Stimulated activated CD4-positive, alpha-beta T cell treated with anti-CD3 and anti-CD28 coated beads, Interleukin-12 subunit alpha, Interleukin-12 subunit beta, amount 100 ng/mL, for 24 hours (primary cell): ENCODE measurements at regions not wholly inside any gene's neighbourhood (a gene's known extent, or its start where the extent isn't known, plus 50 kb on each side); places are given as distances from the start of the nearest gene placed in this dataset.
"Not testable (repeated sequence)": the region's sequence is repeated elsewhere in the genome, so short reads cannot be mapped to it uniquely, and the experiment has no call there.

Source experiments
- DNase-seq, 2 experiments: peaks; one replicate each; pipeline ENCODE4 v3.0.0-alpha.2; 2020; ENCODE audit warnings: low read depth in 2 of 2

DNA sequence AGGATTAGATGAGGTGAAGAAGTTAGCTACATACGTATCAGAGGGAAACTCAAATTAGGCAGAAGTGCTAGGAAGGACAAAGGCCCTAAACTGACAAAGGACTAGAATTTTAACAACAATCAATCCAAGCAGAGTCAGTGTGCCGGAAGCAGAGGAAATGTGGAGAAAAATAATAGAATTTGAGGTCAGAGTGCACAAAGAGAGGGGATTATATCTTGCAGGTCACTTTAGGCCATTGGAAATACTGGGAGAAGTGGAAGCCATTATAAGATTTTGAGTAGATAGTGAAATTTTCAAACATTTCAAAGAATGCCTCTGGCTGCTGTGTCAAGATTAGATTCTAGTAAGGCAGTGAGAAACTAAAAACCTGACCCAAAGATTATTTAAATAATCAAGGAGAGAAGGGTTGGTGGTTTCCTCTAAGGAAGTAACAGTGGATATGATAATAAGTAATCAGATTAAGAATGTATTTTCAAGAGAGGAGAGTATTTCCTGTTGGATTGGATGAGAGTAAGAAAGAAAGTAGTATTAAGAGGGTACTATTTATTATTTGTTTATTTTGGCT lies 889.2 kb upstream of the NCAM2 start:
- DNase-seq: no peak

DNA sequence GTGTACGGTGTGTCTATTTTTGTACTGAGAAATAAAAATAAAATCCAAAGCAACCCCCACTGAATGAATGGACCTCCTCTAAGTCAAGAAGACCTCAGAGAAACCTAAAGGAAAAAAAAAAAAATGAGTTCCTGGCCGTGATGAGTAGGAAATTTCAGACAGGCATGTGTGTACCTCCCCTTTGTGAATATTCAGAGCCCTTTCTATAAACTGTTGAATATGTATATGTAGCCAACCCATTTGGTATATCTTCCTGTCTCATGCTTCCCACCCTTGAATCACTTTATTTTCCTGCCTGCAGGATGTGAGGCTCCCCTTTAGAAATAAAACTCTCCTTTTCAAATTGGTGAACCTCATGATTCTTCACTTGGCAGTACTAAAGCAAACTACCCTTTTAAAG lies 887.8 kb upstream of the NCAM2 start:
- DNase-seq: no peak

DNA sequence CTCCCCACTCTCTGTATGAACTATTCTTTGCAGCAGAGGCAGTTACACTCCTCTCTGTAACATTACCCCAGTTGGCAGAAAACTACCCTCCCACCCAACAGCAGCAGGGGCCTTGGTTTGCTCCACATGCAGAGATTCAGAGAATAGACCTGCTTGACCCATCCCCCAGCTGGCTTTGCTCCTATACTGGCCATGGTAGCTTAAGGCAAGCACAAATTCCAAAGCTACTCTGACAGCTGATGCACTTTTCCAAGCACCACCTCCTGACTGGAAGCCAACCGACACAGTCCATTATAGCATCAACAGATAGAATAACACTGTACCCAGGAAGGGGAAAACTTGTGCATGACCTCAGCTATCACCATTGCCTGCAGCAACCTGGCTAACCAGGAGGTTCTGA lies 846.5 kb upstream of the NCAM2 start:
- no peak for DNase-seq

DNA sequence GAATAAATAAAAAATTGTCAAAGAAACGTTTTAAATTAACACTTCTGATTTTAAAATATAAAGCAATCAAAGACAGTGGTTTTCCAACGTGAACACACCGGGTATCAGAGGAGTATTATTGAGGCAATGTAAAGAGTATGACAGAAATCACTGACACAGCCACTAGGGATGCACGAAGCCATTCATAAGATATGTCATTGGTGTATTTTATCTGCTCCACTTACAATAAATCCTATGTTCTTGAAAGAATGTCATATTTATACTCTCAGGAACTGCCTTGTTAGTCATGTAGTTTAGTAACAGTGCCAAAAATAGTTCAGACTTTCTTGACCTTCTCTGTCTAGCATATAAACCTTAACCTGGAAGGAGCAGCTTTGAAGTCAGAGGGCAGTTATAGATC lies 835.0 kb upstream of the NCAM2 start:
- DNase-seq: no peak

DNA sequence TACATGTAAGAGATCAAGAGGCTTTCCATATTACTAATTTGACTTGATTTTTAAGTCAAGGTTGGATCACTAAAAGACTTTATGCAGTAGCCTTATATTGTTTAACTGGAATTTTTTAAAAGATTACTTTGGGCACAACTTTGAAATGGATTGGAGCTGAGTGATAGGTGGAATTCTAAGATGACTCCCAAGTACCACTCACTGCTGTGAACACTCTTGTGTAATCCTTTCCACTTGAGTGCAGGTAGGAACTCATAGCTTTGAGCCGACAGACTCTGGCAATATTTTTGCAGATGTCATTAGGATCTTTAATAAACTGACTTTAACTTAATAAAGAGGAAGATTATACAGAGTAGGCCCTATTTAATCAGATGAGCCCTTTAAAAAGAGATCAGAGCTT lies 831.1 kb upstream of the NCAM2 start:
- no peak for DNase-seq

DNA sequence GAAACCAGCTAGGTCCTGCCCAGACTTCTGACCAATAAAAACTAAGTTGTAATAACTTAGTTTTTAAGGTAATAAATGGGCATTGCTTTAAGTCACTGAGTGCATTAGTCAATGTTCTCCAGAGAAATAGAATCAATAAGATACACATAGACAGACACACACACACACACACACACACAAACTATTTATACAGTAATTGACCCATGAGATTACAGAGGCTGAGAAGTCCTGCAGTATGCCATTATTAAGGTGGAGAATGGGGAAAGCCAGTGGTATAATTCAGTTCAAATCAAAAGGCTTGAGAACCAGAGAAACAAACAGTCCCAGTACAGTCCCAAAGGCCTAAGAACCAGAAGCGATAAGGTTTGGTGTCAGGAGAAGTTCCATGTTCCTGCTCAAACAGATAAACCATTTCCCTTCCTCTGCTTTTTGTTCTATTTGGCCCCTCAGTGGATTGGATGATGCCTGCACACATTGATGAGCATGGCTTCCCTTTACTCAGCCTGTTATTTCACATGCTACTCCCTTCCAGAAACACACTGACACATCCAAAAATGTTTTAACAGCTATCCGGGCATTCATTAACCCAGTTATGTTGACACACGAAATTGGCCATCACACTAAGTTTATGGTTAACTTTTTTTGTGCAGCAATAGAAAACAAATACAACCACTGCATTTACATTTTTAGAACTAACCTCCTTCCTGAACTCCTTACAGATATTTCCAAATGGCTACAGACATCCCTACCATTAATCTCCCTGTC lies 828.2 kb upstream of the NCAM2 start:
- no peak for DNase-seq

DNA sequence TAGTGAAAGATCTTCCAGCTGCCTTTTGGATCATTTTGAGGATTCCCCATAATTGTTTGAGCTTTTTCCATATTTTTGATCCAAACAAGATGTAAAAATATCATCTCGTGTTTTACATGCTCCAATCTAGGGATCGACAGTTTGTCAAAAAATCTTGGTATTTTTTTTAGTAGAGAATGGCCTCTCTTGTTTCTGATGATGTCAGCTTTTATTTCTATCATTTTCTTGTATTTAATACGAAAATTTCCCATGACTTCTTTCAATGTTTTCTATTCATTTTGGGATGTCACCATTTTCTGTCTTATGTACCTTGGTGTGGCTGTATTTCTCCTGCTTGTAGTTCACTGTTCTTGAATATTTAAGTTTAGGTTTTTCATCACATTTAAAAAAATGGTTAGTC lies 812.0 kb upstream of the NCAM2 start:
- no peak for DNase-seq

DNA sequence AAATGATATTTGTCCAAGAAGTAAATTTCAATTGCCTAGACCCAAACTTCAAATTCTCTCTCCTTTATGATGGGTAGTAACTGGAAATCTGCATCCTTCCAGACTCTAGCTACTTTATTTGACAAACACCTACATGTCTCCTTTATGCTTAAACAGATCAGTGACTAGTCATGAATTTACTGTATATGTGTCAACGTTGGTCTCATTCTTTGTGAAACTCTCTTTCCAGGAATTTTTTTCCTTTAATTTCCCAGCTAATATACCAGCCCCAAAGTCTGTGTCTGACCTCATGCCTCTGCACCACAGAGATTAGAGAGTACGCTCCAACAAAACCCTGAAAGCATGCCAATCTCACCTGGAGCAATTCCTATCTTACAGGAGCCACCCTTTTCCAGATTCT lies 811.2 kb upstream of the NCAM2 start:
- no peak for DNase-seq

DNA sequence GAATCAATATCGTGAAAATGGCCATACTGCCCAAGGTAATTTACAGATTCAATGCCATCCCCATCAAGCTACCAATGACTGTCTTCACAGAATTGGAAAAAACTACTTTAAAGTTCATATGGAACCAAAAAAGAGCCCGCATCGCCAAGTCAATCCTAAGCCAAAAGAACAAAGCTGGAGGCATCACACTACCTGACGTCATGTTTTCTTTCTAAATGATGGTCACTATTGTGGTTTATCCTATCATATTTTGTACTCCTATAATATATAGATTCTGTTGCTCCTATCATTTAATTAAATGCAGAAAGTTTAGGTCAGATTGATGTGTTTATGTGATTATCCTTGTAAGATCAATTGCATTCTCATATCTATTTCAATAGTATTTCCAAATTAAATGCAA lies 796.9 kb upstream of the NCAM2 start:
- not testable (repeated sequence) for DNase-seq

DNA sequence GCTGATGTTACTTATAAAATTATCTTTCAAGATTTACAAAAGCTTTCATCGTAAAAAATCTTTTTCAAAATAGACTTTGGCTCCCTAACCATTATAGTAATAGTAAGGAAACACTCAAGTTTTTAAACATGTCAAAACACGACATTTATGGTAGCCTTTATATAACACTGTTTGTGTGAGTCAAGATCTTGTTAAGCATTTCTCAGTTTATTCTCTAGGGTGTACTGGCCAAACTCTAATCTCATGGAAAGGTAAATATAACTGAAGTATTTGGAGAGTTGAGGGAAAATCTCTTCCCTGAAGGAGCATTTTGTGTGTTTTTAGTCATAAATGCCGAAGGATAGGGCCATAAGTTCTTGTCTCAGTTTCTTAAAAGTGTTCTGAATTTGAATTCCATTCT lies 790.9 kb upstream of the NCAM2 start:
- DNase-seq: no peak

DNA sequence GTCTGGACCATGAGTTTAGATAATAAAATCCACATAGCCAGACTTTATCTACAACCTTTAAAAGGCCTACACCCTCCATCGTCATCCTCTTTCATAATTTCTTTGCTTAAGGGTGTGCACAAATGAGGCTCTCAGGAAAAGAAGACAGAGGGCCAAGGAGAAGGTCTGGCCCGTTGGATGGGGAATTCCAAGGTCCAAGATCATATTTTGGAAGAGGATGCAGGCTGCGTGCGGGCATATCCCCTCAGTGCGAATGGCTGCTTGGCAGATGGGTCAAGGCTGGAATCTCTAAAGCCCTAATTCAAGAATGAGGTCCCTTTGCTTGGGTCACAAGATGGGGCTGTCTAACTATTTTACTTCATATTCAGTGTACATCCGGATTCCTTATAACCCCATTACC lies 782.2 kb upstream of the NCAM2 start:
- DNase-seq: no peak

DNA sequence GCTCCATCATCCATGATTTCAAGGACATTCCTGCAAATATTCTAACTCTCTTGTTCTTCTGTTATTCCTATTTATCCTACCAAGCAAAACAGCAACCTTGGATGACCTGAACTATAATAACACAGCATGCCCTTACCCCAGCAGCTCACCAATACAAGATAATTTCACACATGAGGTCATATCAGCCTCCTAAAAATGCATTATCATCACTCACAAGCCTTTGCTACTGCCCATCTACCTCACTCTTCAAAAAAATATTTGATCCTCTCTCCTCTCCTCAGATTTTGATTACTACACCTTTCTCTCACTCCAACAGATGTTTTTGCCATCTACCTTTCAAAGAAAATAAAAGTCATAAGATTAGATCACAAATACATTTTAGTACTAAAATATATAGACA lies 777.6 kb upstream of the NCAM2 start:
- no peak for DNase-seq

DNA sequence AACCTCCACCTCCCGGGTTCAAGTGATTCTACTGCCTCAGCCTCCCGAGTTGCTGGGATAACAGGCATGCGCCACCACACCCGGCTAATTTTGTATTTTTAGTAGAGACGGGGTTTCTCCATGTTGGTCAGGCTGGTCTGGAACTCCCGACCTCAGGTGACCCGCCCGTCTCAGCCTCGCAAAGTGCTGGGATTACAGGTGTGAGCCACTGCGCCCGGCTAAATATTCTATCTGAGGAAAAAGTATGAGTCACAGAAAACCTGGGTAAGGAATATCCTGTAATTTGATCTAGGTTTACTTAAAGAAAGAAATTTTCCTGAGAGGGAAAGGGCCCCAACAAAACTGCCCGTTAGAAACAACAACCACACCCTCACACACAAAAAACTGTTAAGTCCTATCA lies 776.2 kb upstream of the NCAM2 start:
- not testable (repeated sequence) for DNase-seq

DNA sequence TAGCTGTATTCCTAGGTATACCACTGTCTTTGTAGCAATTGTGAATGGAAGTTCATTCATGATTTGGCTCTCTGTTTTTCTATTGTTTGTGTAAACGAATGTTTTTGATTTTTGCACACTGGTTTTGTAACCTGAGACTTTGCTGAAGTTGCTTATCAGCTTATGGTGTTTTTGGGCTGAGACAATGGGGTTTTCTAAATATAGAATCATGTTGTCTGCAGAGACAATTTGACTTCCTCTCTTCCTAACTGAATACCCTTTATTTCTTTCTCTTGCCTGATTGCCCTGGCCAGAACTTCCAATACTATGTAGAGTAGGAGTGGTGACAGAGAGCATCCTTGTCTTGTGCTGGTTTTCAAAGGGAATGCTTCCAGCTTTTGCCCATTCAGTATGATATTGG lies 761.6 kb upstream of the NCAM2 start:
- DNase-seq: not testable (repeated sequence)

DNA sequence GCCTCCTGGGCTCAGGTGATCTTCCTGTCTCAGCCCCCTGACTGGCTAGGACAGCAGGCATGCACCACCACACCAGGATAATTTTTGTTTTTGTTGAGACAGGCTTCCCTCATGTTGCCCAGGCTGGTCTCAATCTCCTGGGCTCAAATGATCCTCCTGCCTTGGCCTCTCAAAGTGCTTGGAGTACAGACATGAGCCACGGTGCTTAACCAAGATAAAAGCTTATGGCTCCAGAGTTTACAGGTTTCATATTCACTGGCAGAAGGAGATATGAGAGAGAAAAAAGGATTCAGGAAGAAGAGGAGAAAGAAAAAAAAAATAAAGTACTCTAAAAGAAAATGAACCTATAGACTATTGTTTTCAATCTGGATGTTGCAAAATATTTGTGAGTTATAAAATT lies 748.8 kb upstream of the NCAM2 start:
- DNase-seq: no peak

DNA sequence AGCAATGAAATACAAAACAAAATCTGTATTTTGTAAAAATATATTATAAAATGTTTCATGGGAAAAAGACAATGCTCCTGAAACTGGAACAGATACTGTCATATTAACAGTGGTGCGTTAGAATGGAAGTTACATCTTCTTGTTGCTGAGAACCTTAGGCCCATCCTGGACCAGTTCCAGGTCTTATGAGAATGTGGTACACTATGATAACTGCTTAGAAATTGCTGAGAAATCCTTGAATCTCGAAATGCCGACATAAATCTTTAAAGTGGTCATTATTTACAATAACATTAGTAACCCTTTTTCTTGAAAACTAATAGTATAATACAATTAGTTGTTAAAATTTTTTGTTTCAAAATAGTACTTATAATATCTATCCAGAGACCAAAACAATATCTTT lies 747.9 kb upstream of the NCAM2 start:
- no peak for DNase-seq

DNA sequence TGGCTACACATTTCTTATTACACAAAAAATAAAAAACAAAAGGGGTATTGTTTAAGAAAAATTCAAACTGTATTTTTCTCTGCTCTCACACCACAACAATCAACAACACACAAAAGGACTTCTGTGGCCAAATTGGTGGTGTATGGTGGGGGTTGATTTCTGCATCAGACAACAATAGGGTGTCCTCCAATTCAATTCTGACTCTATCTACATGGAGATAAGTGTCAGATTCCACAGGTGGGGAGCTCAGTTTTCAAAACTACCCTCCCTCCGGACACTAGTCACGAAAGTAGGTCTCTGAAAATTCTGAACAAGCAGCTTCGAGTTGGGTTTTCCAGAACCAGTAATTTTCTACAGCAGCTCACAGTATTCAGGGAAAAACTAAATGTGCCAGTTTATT lies 744.9 kb upstream of the NCAM2 start:
- no peak for DNase-seq

DNA sequence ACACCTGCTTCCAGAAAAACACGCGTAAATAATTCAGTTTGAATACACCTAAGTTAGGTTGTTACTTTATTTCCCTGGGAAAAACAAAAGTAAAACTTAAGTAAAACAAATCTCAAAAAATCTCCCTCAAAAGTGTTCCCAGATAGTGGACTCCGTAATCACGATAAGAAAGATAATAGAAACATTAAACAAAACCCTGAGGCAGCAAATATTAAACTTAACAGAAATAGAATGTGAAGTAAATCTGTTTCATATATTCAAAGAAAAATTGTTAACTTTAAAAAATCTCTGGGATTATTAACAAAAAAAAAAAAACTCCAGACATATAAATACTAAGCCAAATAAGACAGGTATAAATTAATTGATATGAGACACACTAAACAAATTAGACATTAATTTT lies 743.2 kb upstream of the NCAM2 start:
- no peak for DNase-seq

DNA sequence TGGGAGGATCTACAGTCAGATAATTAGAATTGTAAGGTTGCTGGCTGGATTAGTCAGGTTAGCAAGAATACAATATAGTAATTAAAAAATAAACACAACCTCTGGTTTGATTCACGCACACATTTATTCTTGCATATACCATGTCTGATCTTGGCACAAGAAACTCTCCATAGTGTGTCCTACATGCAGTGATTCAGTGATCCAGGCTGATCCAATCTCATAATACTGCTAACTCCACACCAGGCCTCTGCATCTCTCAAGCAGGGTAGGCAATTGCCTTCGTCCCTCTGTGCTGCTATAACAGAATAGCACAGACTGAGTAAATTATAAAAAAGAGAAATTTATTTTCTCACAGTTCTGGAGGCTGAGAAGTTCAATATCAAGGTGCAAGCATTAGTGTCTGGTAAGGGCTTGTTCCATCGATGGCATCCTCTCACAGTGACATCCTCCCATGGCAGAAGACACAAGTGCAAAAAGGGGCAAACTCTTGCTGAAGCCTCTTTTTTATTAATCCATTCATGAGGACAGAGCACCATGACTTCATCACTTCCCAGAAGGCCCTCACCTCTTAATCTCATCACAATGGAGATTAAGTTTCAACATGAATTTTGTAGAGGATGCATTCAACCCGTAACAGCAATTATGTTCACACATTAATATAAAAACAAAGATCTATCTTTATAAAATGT lies 741.0 kb upstream of the NCAM2 start:
- no peak for DNase-seq

DNA sequence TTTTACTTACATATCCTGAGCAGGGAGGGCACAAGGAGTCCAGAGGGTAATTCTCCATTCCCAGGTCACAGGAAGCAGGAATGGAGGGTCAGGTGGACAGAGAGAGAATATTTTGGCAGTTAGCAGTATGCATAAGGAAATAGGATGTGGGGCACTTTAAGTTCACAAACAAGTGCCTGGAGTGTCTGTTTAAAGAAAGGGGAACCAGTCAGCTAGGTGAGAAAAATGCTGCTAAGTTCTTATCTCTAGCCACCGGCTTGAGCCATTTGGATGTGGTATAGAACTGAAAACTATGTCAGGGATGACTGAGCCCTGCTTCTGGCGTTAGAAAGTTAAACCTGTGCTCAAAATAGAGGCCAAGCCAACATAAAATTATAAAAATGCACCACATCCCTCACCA lies 739.7 kb upstream of the NCAM2 start:
- DNase-seq: no peak

DNA sequence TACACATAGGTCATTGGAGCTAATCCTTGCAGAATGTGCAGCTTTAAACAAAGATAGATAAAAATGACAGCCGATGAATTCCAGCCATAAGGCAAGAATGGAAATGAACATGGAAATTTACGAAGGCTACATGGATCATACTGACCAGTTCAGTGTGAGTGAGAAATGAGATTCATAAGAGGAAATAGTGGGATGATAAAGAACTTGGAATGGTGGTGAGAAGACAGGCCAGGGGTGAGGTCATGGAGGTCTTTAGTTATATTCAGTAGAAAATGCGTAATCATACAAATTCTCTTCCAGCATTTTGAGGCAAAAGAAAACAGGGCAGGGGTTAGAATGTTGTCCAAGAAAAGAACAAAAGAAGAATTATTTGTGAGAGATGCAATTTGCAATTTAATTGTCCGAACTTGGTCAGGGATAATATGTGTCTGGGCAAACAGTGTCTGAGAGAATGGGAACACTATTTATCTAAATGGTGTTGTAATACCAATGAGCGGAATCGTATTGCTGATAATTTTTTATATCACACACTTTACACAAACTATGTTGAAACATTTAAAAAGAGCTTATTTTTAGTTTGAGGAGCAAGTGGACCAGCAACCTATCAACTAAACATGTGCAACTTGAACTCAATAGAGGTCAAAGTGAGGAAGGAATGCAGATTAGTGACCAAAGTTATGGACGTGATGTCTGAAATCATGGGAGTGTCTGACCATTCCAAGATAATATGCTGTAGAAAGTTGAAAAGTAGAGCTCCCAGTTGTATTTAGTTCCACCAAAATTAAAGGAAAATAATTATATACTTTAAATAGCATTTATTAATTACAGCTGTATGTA lies 739.0 kb upstream of the NCAM2 start:
- DNase-seq: no peak

DNA sequence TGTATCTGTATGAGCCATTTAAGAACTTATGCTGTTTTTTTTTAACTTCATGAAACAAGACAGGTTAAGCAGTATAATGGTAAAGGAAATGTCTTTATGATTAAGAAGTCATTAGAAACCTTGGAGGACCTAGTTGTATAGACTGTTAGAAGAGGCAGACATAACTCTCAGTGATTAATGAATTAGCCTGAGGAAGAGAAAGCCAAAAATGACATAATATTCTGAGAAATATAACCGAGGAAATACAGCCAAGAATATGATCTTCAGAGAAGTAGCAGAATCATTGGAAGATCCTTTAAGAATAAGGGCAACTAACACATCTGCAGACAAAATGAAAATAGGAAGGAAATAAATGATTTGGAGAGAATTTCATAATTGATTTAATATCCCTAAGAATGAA lies 738.1 kb upstream of the NCAM2 start:
- DNase-seq: no peak

DNA sequence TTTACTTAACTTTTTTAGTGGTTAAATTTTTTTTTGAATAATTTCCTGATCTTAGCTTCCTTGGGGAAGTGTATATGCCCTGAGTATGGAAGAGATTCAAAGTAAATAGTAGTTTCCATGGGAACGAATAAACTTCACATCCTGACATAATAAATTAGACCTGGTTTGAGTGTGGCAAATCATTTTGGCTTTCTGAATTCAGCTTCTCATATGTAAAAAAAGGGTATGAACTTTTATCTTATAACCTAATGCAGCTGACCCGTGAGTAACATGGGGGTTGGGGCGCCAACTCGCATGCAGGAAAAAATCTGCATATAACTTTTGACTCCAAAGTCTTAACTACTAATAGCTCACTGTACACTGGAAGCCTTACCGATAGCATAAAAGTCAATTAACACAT lies 736.8 kb upstream of the NCAM2 start:
- DNase-seq: no peak
